GM12892 (cell line): ENCODE measurements at regions not wholly inside any gene's neighbourhood (a gene's known extent, or its start where the extent isn't known, plus 50 kb on each side); places are given as distances from the start of the nearest gene placed in this dataset.
"Not testable (repeated sequence)": the region's sequence is repeated elsewhere in the genome, so short reads cannot be mapped to it uniquely, and the experiment has no call there.

Source experiments
- POLR2A ChIP-seq: IDR thresholded peaks from 2 replicates; pipeline ENCODE4 v1.6.1; 2011; ENCODE audit warnings: low read depth, low read length, control low read depth
- POLR2AphosphoS5 ChIP-seq: IDR thresholded peaks from 2 replicates; pipeline ENCODE4 v1.6.1; 2011; ENCODE audit warnings: low read depth, low read length, control low read depth

GRCh38 chr2:87502948-87503347 lies 244.9 kb upstream of the PLGLB2 start:
- TF ChIP-seq POLR2A, POLR2AphosphoS5: not testable (repeated sequence)
